ENCODE measurements at regions not wholly inside any gene's neighbourhood (a gene's known extent, or its start where the extent isn't known, plus 50 kb on each side); places are given as distances from the start of the nearest gene placed in this dataset.

DNA sequence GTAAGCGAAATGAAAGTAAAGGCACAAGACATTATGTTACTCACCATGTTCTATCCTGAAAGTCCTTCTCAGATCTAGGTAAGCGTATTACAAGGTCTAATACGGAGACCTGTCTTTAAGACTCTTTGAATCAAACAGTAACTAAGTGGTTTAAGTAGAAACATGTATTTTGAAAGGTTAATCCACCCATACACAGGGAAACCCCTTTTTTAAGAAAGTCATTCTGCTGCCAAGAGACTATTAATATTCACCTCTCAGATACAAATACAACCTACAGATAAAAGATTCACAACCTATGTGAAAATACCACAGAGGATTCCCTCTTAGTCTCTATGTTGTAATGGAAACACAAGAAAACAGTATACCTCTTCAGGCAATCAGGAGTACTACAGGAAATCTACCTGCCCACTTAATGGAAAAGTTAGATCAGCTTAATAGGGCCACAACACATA, 63.2 kb upstream of the TNIP3 start:
- no peaks in the 10 kb centered on the region for H3K36me3 ChIP-seq (ENCODE audit: low read depth)
- H3F3A ChIP-seq (ENCODE audit: insufficient read depth), result no peaks in the 10 kb centered on the region
- H3K4me3 ChIP-seq, result no peak overlapping the region
- H3K4me1 ChIP-seq (ENCODE audit: insufficient read depth), result no peaks in the 10 kb centered on the region
- H4K20me1 ChIP-seq (ENCODE audit: insufficient read depth), result no peaks in the 10 kb centered on the region
- WGBS, 2 experiments (ENCODE audit: low coverage in 1 of 2, low lambda C conversion rate in 2 of 2, missing lambda C conversion rate in 2 of 2), result 96 to 99% methylated on average over 3 of the region's 3 CpGs
- H2AFZ ChIP-seq, result no peak overlapping the region
- no peaks in the 10 kb centered on the region for H3K9me2 ChIP-seq (ENCODE audit: insufficient read depth)
- no peak overlapping the region for H3K9ac ChIP-seq
- no peaks in the 10 kb centered on the region for H3K27me3 ChIP-seq (replicated peaks; ENCODE audit: insufficient read depth)
- in situ Hi-C loops (cut with MboI), result no loop called here
- TF ChIP-seq EZH2phosphoT487 (IDR thresholded peaks at IDR 0.05; ENCODE audit: insufficient read depth, low read depth) (no peak), EZH2 (IDR thresholded peaks at IDR 0.05; ENCODE audit: insufficient read depth, poor library complexity, severe bottlenecking) (no peak)
- no peaks in the 10 kb centered on the region for H3K79me2 ChIP-seq (ENCODE audit: insufficient read depth)
- no peak overlapping the region for H3K4me2 ChIP-seq (ENCODE audit: unreplicated experiment)
- no peaks in the 10 kb centered on the region for H3K9me3 ChIP-seq (ENCODE audit: low read depth)
- DNase-seq, result no peak
- H3K27ac ChIP-seq, result no peak overlapping the region

DNA sequence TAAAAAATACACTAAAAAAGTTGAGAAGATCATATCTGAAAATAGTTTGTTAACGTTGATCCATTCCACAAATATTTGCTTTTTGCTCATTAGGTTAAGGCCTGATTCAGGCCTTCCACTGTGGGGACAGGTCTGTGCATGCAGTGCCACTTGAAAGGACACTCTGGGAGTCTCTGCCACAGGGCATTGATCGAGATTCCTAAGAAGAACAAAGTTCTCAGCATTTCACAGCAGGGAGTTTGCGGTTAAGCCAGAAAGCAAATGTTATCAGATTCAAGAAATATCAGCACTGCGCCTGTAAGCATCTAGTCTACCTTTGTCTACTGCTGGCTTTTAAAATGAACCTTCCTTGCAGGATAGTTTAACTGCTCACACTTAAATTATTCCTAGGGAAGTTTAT, 62.2 kb upstream of the TNIP3 start:
- H3K36me3 ChIP-seq (ENCODE audit: low read depth), result no peaks in the 10 kb centered on the region
- no peaks in the 10 kb centered on the region for H3K27me3 ChIP-seq (replicated peaks; ENCODE audit: insufficient read depth)
- TF ChIP-seq EZH2 (IDR thresholded peaks at IDR 0.05; ENCODE audit: insufficient read depth, poor library complexity, severe bottlenecking), result no peak
- no peak for TF ChIP-seq EZH2phosphoT487 (IDR thresholded peaks at IDR 0.05; ENCODE audit: insufficient read depth, low read depth)
- no peak overlapping the region for H3K4me3 ChIP-seq
- H3K9ac ChIP-seq, result no peak overlapping the region
- no peak overlapping the region for H2AFZ ChIP-seq
- H3K9me2 ChIP-seq (ENCODE audit: insufficient read depth), result no peaks in the 10 kb centered on the region
- H3K27ac ChIP-seq, result no peak overlapping the region
- H3K4me1 ChIP-seq (ENCODE audit: insufficient read depth), result no peaks in the 10 kb centered on the region
- H4K20me1 ChIP-seq (ENCODE audit: insufficient read depth), result no peaks in the 10 kb centered on the region
- H3K79me2 ChIP-seq (ENCODE audit: insufficient read depth), result no peaks in the 10 kb centered on the region
- no peak overlapping the region for H3K4me2 ChIP-seq (ENCODE audit: unreplicated experiment)
- H3K9me3 ChIP-seq (ENCODE audit: low read depth), result no peaks in the 10 kb centered on the region
- DNase-seq, result no peak
- no peaks in the 10 kb centered on the region for H3F3A ChIP-seq (ENCODE audit: insufficient read depth)
- in situ Hi-C loops (cut with MboI), result no loop called here
- 83 to 92% methylated on average over 4 of the region's 4 CpGs for WGBS, 2 experiments (ENCODE audit: low coverage in 1 of 2, low lambda C conversion rate in 2 of 2, missing lambda C conversion rate in 2 of 2)

DNA sequence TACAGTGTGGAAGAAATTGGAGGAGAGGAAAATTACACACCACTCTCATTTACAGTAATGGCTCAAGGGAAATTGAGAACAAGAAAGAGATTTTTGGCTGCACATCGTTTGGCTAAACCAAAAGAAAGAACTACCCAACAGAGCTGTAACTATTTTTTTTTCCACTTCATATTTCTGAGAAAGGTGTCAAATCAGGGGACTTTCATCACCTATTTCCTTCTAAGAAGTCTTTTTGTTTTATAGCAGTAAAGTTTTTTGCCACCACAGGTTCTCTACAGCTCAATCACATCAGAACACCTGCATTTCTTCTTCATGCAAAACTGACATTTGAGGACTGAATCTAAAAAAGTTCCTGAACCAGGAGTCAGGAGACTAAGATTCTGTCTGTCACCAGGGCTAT, 57.5 kb upstream of the TNIP3 start:
- Histone ChIP-seq H3K27ac (no peak overlapping the region), H3K9me3 (ENCODE audit: low read depth) (no peaks in the 10 kb centered on the region), H3K9me2 (ENCODE audit: insufficient read depth) (no peaks in the 10 kb centered on the region), H3K4me1 (ENCODE audit: insufficient read depth) (peaks cover 13% of the 10 kb centered on the region), H2AFZ (0 out of 2 replicates have a peak overlapping the region, but pooled peaks have one; percentile 5), H3K27me3 (replicated peaks; ENCODE audit: insufficient read depth) (no peaks in the 10 kb centered on the region), H3K4me3 (no peak overlapping the region), H3K79me2 (ENCODE audit: insufficient read depth) (no peaks in the 10 kb centered on the region), H3K9ac (no peak overlapping the region), H3F3A (ENCODE audit: insufficient read depth) (peaks cover 16% of the 10 kb centered on the region), H4K20me1 (ENCODE audit: insufficient read depth) (no peaks in the 10 kb centered on the region), H3K36me3 (ENCODE audit: low read depth) (no peaks in the 10 kb centered on the region), H3K4me2 (ENCODE audit: unreplicated experiment) (no peak overlapping the region)
- in situ Hi-C loops (cut with MboI), result no loop called here
- no peak for DNase-seq
- TF ChIP-seq EZH2 (IDR thresholded peaks at IDR 0.05; ENCODE audit: insufficient read depth, poor library complexity, severe bottlenecking) (no peak), EZH2phosphoT487 (IDR thresholded peaks at IDR 0.05; ENCODE audit: insufficient read depth, low read depth) (no peak)
- 59 to 65% methylated on average over 1 of the region's 1 CpG for WGBS, 2 experiments (ENCODE audit: low coverage in 1 of 2, low lambda C conversion rate in 2 of 2, missing lambda C conversion rate in 2 of 2)

DNA sequence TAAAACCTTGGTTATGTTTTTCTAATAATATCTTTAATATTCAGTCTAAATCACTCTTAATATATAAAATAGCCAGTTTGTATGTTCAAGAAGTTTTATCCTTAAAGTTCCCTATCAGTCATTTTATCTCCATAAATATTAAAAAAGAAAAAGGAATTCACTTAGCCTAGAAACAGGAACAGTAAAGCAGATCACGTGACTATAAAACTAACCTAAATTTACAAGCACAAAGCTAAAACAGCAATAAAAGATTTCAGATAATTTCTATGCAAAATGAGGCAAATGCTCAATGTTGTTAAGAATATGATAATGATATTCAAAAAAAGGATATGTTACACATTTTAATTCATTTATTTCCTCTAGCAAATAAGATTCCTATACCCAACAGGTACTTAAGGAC, 57.1 kb upstream of the TNIP3 start:
- Histone ChIP-seq H3K4me1 (ENCODE audit: insufficient read depth) (peaks cover 15% of the 10 kb centered on the region), H3K36me3 (ENCODE audit: low read depth) (no peaks in the 10 kb centered on the region), H3K27ac (no peak overlapping the region), H3K9me2 (ENCODE audit: insufficient read depth) (no peaks in the 10 kb centered on the region), H3K79me2 (ENCODE audit: insufficient read depth) (no peaks in the 10 kb centered on the region), H3K9me3 (ENCODE audit: low read depth) (no peaks in the 10 kb centered on the region), H2AFZ (0 out of 2 replicates have a peak overlapping the region, but pooled peaks have one; percentile 5), H3K27me3 (replicated peaks; ENCODE audit: insufficient read depth) (no peaks in the 10 kb centered on the region), H3K4me2 (ENCODE audit: unreplicated experiment) (no peak overlapping the region), H4K20me1 (ENCODE audit: insufficient read depth) (no peaks in the 10 kb centered on the region), H3F3A (ENCODE audit: insufficient read depth) (peaks cover 16% of the 10 kb centered on the region), H3K9ac (no peak overlapping the region), H3K4me3 (no peak overlapping the region)
- no peak for TF ChIP-seq EZH2 (IDR thresholded peaks at IDR 0.05; ENCODE audit: insufficient read depth, poor library complexity, severe bottlenecking)
- no peak for TF ChIP-seq EZH2phosphoT487 (IDR thresholded peaks at IDR 0.05; ENCODE audit: insufficient read depth, low read depth)
- WGBS, 2 experiments (ENCODE audit: low coverage in 1 of 2, low lambda C conversion rate in 2 of 2, missing lambda C conversion rate in 2 of 2), result 78 to 83% methylated on average over 1 of the region's 1 CpG
- no peak for DNase-seq
- in situ Hi-C loops (cut with MboI), result no loop called here

DNA sequence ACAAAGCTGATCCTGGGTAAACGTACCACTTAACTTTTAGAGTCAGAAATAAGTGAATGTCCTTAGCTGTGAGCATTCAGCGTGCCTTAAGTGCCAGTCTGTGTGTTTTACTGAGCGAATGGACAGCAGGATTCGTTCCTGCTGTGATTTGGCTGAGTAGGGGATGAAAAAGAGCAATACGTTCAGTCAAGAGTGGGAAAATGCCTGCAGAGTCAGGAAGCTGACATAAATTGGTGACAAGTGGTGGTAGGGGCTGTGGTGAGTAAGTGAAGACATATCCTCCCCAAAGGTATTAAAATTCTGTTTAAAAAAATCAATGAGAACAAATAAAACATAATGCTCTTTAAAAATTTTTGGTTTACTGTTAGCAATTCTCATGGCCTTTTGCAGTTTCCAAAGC, 56.6 kb upstream of the TNIP3 start:
- H3K9me3 ChIP-seq (ENCODE audit: low read depth), result no peaks in the 10 kb centered on the region
- DNase-seq, result no peak
- TF ChIP-seq EZH2phosphoT487 (IDR thresholded peaks at IDR 0.05; ENCODE audit: insufficient read depth, low read depth), result no peak
- no peak for TF ChIP-seq EZH2 (IDR thresholded peaks at IDR 0.05; ENCODE audit: insufficient read depth, poor library complexity, severe bottlenecking)
- H3K4me2 ChIP-seq (ENCODE audit: unreplicated experiment), result no peak overlapping the region
- H3K4me3 ChIP-seq, result no peak overlapping the region
- in situ Hi-C loops (cut with MboI), result no loop called here
- peaks cover 16% of the 10 kb centered on the region for H3F3A ChIP-seq (ENCODE audit: insufficient read depth)
- H3K9ac ChIP-seq, result no peak overlapping the region
- no peaks in the 10 kb centered on the region for H3K27me3 ChIP-seq (replicated peaks; ENCODE audit: insufficient read depth)
- no peaks in the 10 kb centered on the region for H3K79me2 ChIP-seq (ENCODE audit: insufficient read depth)
- no peaks in the 10 kb centered on the region for H4K20me1 ChIP-seq (ENCODE audit: insufficient read depth)
- no peak overlapping the region for H2AFZ ChIP-seq
- H3K9me2 ChIP-seq (ENCODE audit: insufficient read depth), result no peaks in the 10 kb centered on the region
- 87 to 89% methylated on average over 5 of the region's 5 CpGs for WGBS, 2 experiments (ENCODE audit: low coverage in 1 of 2, low lambda C conversion rate in 2 of 2, missing lambda C conversion rate in 2 of 2)
- no peaks in the 10 kb centered on the region for H3K36me3 ChIP-seq (ENCODE audit: low read depth)
- peaks cover 15% of the 10 kb centered on the region for H3K4me1 ChIP-seq (ENCODE audit: insufficient read depth)
- H3K27ac ChIP-seq, result no peak overlapping the region

Measured in GM23248 (cell line).